ENCODE measurements at regions not wholly inside any gene's neighbourhood (a gene's known extent, or its start where the extent isn't known, plus 50 kb on each side); places are given as distances from the start of the nearest gene placed in this dataset.
"Not testable (repeated sequence)": the region's sequence is repeated elsewhere in the genome, so short reads cannot be mapped to it uniquely, and the experiment has no call there.

DNA sequence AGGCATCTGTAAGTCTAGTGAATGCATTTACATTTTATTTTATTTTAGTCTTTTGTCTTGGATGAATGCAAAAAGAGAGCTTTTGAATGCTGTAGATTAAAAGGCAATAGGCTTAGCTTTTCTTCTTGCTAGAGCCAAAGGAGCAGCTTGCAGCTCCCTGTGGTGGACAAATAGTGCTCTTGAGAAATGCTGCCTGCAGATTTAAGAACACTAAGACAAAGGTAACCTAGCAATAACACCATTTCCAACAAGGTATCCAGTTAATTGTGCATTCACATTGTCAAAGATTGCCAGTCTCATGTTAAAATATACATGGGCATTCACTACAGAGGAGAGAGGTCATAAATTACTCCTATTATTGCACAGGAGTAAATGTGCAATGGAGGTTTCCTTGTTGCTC is 859.2 kb upstream of the PRKX start:
- no peaks in the 10 kb centered on the region for H3K9me3 ChIP-seq
- DNase-seq (ENCODE audit: extremely low spot score), result no peak
- no peaks in the 10 kb centered on the region for H3K36me3 ChIP-seq
- H3K27me3 ChIP-seq, result no peaks in the 10 kb centered on the region
- TF ChIP-seq, protein P1, sequence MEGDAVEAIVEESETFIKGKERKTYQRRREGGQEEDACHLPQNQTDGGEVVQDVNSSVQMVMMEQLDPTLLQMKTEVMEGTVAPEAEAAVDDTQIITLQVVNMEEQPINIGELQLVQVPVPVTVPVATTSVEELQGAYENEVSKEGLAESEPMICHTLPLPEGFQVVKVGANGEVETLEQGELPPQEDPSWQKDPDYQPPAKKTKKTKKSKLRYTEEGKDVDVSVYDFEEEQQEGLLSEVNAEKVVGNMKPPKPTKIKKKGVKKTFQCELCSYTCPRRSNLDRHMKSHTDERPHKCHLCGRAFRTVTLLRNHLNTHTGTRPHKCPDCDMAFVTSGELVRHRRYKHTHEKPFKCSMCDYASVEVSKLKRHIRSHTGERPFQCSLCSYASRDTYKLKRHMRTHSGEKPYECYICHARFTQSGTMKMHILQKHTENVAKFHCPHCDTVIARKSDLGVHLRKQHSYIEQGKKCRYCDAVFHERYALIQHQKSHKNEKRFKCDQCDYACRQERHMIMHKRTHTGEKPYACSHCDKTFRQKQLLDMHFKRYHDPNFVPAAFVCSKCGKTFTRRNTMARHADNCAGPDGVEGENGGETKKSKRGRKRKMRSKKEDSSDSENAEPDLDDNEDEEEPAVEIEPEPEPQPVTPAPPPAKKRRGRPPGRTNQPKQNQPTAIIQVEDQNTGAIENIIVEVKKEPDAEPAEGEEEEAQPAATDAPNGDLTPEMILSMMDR (IDR thresholded peaks at IDR 0.05), result no peak
- TF ChIP-seq EP300 (IDR thresholded peaks at IDR 0.05), result no peak
- TF ChIP-seq POLR2A (IDR thresholded peaks at IDR 0.05; ENCODE audit: low read depth), result no peak
- TF ChIP-seq POLR2AphosphoS5 (IDR thresholded peaks at IDR 0.05), result no peak
- intact Hi-C loops (cut with DNase I), result no loop called here
- H3K4me3 ChIP-seq, result no peak overlapping the region
- no peak overlapping the region for H3K27ac ChIP-seq (replicated peaks in 1 of 4)
- H3K4me1 ChIP-seq, result no peaks in the 10 kb centered on the region

DNA sequence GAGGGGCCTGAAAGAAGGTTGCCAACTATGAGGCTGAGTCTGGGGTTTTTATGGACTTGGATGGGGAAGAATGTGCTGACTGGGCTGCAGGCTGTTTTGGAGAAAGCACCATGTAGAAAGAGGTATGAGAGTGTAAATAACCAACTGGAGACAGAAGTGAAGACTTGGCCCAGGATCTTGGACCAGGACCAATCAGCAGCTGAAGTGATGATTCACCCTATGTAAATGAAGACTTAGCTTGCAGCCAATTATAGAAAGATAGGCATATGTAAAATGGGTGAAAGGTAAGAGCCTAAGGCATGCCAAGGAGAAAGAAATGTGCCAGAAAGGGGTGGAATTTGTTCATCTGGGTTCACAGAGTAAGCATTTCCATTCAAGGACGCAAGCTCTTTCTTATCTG is 856.7 kb upstream of the PRKX start:
- Histone ChIP-seq H3K27me3 (no peaks in the 10 kb centered on the region), H3K9me3 (no peaks in the 10 kb centered on the region), H3K36me3 (no peaks in the 10 kb centered on the region), H3K4me3 (no peak overlapping the region), H3K4me1 (no peaks in the 10 kb centered on the region), H3K27ac (replicated peaks in 1 of 4) (no peak overlapping the region)
- intact Hi-C loops (cut with DNase I), result no loop called here
- no peak for DNase-seq (ENCODE audit: extremely low spot score)
- 79% methylated on average over 1 of the region's 1 CpG for WGBS
- TF ChIP-seq POLR2A (IDR thresholded peaks at IDR 0.05; ENCODE audit: low read depth), result no peak
- TF ChIP-seq EP300 (IDR thresholded peaks at IDR 0.05), result no peak
- TF ChIP-seq, protein P1 (IDR thresholded peaks at IDR 0.05), result no peak
- TF ChIP-seq POLR2AphosphoS5 (IDR thresholded peaks at IDR 0.05), result no peak

DNA sequence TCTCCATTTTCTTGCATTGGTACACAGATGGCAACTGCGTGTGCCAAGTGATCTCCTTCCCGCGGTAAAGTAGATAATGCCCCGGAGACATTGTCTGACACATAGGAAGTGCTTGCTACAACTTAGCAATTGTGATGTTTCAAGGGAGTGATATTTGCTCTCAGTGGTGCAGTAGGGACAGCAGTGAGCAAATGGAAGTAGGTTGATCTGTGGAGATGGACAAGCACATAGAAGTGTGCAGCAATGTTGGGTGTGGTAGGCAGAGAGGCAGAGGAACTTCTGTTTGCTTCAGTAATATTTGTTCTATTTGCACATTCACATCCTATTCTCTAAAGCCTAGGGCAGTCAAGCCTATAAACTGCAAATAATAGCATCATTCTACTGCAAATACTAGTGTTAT is 846.7 kb upstream of the PRKX start:
- H3K27ac ChIP-seq (replicated peaks in 1 of 4), result no peak overlapping the region
- TF ChIP-seq, protein P1 (IDR thresholded peaks at IDR 0.05), result no peak
- no peak for TF ChIP-seq POLR2A (IDR thresholded peaks at IDR 0.05; ENCODE audit: low read depth)
- TF ChIP-seq POLR2AphosphoS5 (IDR thresholded peaks at IDR 0.05), result no peak
- no peak for TF ChIP-seq EP300 (IDR thresholded peaks at IDR 0.05)
- intact Hi-C loops (cut with DNase I), result no loop called here

GRCh38 chrX:4550018-4550417 is 836.6 kb upstream of the PRKX start:
- no peak overlapping the region for H3K4me3 ChIP-seq
- no peaks in the 10 kb centered on the region for H3K27me3 ChIP-seq
- TF ChIP-seq, protein P1 (IDR thresholded peaks at IDR 0.05), result no peak
- TF ChIP-seq POLR2A (IDR thresholded peaks at IDR 0.05; ENCODE audit: low read depth) (no peak), EP300 (IDR thresholded peaks at IDR 0.05) (no peak), POLR2AphosphoS5 (IDR thresholded peaks at IDR 0.05) (no peak)
- intact Hi-C loops (cut with DNase I), result no loop called here
- no peak for DNase-seq (ENCODE audit: extremely low spot score)
- 59% methylated on average over 3 of the region's 3 CpGs for WGBS
- no peaks in the 10 kb centered on the region for H3K36me3 ChIP-seq
- H3K27ac ChIP-seq (replicated peaks in 1 of 4), result no peak overlapping the region
- H3K4me1 ChIP-seq, result no peaks in the 10 kb centered on the region
- H3K9me3 ChIP-seq, result no peaks in the 10 kb centered on the region

More for the DNA sequence above, 846.7 kb upstream of the PRKX start:
- Histone ChIP-seq H3K4me3 (no peak overlapping the region), H3K36me3 (no peaks in the 10 kb centered on the region), H3K9me3 (no peaks in the 10 kb centered on the region), H3K27me3 (no peaks in the 10 kb centered on the region), H3K4me1 (no peaks in the 10 kb centered on the region)
- WGBS, result 92% methylated on average over 4 of the region's 4 CpGs
- no peak for DNase-seq (ENCODE audit: extremely low spot score)

DNA sequence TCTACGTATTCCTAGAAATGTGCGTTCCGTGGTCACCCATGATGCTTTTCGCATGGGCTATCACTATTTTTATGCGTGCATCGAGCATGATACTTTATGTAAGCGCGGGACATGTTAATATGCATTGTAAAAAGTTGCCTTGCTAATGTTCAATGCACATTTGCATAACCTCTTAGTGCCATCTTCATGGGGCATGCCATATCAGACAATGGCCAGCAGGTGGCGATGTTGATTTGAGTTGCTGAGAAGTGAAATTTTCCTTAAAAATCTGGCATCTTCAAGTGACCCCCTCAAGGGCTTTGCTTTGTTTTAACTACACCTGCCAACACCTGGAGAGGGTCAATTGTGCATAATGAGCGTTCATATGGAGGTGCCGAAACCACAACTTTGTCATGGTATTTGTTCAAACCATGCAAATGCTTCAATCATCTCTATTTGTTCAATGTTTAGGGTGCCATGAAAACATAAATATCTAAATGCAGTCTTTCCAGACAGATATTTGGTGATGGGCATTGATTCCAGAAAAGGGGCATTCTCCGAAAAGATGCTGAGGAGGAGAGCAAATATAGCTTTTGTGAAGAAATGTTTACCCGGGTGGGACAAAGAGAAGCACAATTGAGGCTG is 833.9 kb upstream of the PRKX start:
- intact Hi-C loops (cut with DNase I), result loop anchor here (5.0 kb wide), 1 partner anchor 565 kb away; no protein-coding TSS in a partner anchor
- Histone ChIP-seq H3K9me3 (no peaks in the 10 kb centered on the region), H3K36me3 (no peaks in the 10 kb centered on the region), H3K27me3 (no peaks in the 10 kb centered on the region), H3K27ac (replicated peaks in 1 of 4) (no peak overlapping the region), H3K4me1 (no peaks in the 10 kb centered on the region), H3K4me3 (no peak overlapping the region)
- DNase-seq (ENCODE audit: extremely low spot score), result no peak
- WGBS, result 55% methylated on average over 13 of the region's 13 CpGs
- TF ChIP-seq POLR2AphosphoS5 (IDR thresholded peaks at IDR 0.05) (no peak), POLR2A (IDR thresholded peaks at IDR 0.05; ENCODE audit: low read depth) (no peak), EP300 (IDR thresholded peaks at IDR 0.05) (no peak)
- TF ChIP-seq, protein P1 (IDR thresholded peaks at IDR 0.05), result peak; percentile 70 to 86 (median 82)

- H3K9me3 ChIP-seq; H3K36me3 ChIP-seq; H3K4me3 ChIP-seq; H3K4me1 ChIP-seq; H3K27me3 ChIP-seq; H3K27ac ChIP-seq (replicated peaks in 1 of 4); DNase-seq (ENCODE audit: extremely low spot score): not testable (repeated sequence)
- 78% methylated on average over 5 of the region's 5 CpGs for WGBS
- intact Hi-C loops (cut with DNase I), result loop anchor here (5.0 kb wide), 1 partner anchor 566 kb away; no protein-coding TSS in a partner anchor
These were observed 832.7 kb upstream of the PRKX start for GRCh38 chrX:4546178-4546577.
